Stimulated activated memory B cell treated with anti-CD40 and anti-IgM and Interleukin-4, amounts not matched to agents 10 μg/mL and 1 μg/mL and 100 μg/mL, for 72 hours (primary cell): ENCODE measurements at regions not wholly inside any gene's neighbourhood (a gene's known extent, or its start where the extent isn't known, plus 50 kb on each side); places are given as distances from the start of the nearest gene placed in this dataset.
"Not testable (repeated sequence)": the region's sequence is repeated elsewhere in the genome, so short reads cannot be mapped to it uniquely, and the experiment has no call there.

Source experiments
- ATAC-seq: fragments of 150-1000 bp; cut with Tn5 transposase; 2 replicates; pipeline ENCODE4 v1.10.0; 2021
- H3K27ac Mint-ChIP-seq: one replicate; pipeline ENCODE4 v1.8.0; 2022; ENCODE audit warnings: mild to moderate bottlenecking, mixed read lengths
- H3K27me3 Mint-ChIP-seq: one replicate; pipeline ENCODE4 v1.8.0; 2022; ENCODE audit warnings: mixed read lengths
- H3K36me3 Mint-ChIP-seq: one replicate; pipeline ENCODE4 v1.8.0; 2022; ENCODE audit warnings: mixed read lengths
- H3K4me1 Mint-ChIP-seq: one replicate; pipeline ENCODE4 v1.8.0; 2022; ENCODE audit warnings: mixed read lengths
- H3K4me3 Mint-ChIP-seq: one replicate; pipeline ENCODE4 v1.8.0; 2022; ENCODE audit warnings: mild to moderate bottlenecking, moderate library complexity, mixed read lengths
- H3K9me3 Mint-ChIP-seq: one replicate; pipeline ENCODE4 v1.8.0; 2022; ENCODE audit warnings: mixed read lengths

DNA sequence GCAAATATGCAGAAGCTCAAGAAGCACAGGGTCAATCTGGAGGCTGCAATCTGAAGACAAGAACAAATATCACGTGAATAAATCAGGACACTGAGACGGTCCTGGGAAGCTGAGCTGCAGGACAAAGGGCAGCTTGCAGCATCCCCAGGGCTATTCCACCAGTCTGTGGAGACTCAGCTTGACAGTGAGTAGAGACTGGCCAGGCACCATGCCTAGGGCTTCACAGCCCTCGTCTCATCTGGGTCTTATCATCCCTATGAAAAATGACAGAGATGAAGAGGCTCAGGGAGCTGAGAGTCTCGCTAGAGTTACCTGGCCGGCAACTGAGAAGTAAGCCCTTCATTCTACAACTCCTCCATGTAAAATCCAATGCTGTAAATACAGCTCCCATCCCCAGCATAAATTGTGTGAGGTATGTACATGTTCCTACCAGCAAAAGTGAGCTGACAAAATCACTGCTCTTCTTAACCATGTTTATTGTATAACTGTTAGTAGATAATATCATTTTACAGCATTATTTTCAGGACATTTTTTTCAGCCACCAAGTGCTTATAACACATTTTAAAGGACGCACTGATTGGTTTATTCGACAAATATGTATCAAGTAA lies 186.6 kb upstream of the IGFBP3 start:
- peak; percentile 34 for ATAC-seq
- Mint-ChIP-seq H3K27ac (no peak overlapping the region), H3K4me1 (no peaks in the 10 kb centered on the region), H3K27me3 (no peaks in the 10 kb centered on the region), H3K4me3 (no peak overlapping the region), H3K36me3 (no peaks in the 10 kb centered on the region), H3K9me3 (no peaks in the 10 kb centered on the region)

DNA sequence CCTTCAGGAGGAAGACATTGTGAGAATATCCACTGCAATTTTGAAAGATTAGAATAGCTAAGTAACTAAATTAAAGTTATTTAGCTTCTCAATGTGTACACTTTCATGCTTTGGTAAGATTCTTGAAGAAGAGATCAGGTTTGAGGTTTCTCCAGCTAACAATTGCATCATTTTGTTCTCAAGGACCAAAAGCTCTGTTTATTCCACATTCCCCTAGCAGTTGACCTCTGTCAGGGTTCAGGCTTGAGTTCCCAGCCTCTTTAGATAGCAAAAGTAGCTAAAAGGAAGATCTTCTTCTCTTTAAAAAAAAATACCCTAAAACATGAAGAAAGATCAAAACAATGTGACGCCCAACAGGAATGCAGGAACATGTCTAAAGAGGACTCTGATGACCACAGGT lies 179.4 kb upstream of the IGFBP3 start:
- H3K27me3 Mint-ChIP-seq = no peaks in the 10 kb centered on the region
- H3K4me1 Mint-ChIP-seq = no peaks in the 10 kb centered on the region
- ATAC-seq = no peak
- no peaks in the 10 kb centered on the region for H3K9me3 Mint-ChIP-seq
- no peaks in the 10 kb centered on the region for H3K36me3 Mint-ChIP-seq
- H3K4me3 Mint-ChIP-seq = no peak overlapping the region
- H3K27ac Mint-ChIP-seq = no peak overlapping the region

DNA sequence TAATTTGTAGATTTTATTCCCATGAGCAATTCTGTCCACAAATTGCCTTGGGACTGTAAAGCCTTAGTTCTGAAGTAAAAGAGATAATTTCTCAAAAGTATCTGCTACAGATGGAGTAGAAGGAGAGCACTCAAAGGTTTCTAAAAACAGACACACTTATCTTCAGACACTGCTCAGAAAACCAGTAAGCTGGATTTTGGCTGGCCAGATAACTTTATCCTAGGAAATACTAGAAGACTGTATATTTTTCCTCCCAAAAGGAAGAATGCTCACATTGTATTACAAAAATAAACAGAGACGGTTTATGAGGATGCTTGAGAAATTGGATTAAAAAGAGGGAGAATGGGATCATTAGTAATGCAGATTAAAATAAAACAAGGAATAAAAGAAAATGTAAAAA lies 178.0 kb upstream of the IGFBP3 start:
- no peak overlapping the region for H3K27ac Mint-ChIP-seq
- H3K27me3 Mint-ChIP-seq = no peaks in the 10 kb centered on the region
- H3K9me3 Mint-ChIP-seq = no peaks in the 10 kb centered on the region
- no peaks in the 10 kb centered on the region for H3K4me1 Mint-ChIP-seq
- no peak for ATAC-seq
- H3K4me3 Mint-ChIP-seq = no peak overlapping the region
- no peaks in the 10 kb centered on the region for H3K36me3 Mint-ChIP-seq

DNA sequence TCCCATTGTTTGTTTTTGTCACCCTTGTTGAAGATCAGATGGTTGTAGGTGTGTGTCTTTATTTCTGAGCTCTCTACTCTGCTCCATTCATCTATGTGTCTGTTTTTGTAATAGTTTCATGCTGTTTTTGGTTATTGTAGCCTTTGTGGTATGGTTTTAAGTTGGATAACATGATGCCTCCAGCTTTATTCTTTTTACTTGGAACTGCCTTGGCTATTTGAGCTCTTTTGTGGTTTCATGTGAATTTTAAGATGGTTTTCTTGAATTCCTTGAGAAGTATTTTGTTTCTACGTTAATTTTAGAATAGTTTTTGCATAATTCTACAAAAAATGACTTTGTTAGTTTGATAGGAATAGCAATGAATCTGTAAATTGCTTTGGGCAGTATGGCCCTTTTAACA lies 170.0 kb upstream of the IGFBP3 start:
- Mint-ChIP-seq H3K4me1 (no peaks in the 10 kb centered on the region), H3K9me3 (peaks cover 26% of the 10 kb centered on the region), H3K27ac (no peak overlapping the region), H3K27me3 (no peaks in the 10 kb centered on the region), H3K4me3 (no peak overlapping the region), H3K36me3 (no peaks in the 10 kb centered on the region)
- ATAC-seq = no peak

DNA sequence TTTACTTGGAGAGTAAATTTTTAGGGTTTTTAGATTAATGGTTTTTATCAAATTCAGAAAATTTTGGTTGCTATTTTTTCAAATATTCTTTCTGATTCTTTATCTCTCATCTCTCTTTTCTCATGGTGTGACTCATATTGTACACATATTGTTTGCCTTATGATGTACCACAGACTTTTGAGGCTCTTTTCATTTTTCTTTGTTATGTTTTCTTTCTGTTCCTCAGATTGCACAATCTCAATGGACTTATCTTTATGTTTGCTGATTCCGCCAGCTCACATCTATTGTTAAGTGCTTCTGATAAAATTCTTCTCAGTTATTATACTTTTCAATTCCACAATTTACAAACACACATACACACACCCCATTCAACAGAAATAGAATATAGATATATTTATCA lies 168.2 kb upstream of the IGFBP3 start:
- H3K36me3 Mint-ChIP-seq = no peaks in the 10 kb centered on the region
- H3K27ac Mint-ChIP-seq = no peak overlapping the region
- ATAC-seq = no peak
- H3K4me1 Mint-ChIP-seq = no peaks in the 10 kb centered on the region
- no peaks in the 10 kb centered on the region for H3K27me3 Mint-ChIP-seq
- peaks cover 26% of the 10 kb centered on the region for H3K9me3 Mint-ChIP-seq
- no peak overlapping the region for H3K4me3 Mint-ChIP-seq

DNA sequence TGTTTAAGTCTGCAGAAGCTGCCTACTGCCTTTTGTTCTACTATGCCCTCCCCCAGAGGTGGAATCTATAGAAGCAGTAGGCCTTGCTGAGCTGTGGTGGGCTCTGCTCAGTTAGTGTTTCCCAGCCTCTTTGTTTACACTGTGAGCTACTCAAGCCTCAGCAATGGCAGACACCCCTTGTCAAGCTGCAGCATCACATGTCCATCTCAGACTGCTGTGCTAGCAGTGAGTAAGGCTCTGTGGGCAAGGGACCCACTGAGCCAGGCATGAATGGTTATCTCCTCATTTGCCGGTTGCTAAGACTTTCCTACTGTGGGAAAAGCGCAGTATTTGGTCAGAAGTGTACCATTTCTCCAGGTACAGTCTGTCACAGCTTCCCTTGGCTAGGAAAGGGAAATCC lies 167.4 kb upstream of the IGFBP3 start:
- H3K9me3 Mint-ChIP-seq = peaks cover 26% of the 10 kb centered on the region
- ATAC-seq, H3K4me3 Mint-ChIP-seq, H3K27ac Mint-ChIP-seq, H3K27me3 Mint-ChIP-seq, H3K36me3 Mint-ChIP-seq, H3K4me1 Mint-ChIP-seq: not testable (repeated sequence)

DNA sequence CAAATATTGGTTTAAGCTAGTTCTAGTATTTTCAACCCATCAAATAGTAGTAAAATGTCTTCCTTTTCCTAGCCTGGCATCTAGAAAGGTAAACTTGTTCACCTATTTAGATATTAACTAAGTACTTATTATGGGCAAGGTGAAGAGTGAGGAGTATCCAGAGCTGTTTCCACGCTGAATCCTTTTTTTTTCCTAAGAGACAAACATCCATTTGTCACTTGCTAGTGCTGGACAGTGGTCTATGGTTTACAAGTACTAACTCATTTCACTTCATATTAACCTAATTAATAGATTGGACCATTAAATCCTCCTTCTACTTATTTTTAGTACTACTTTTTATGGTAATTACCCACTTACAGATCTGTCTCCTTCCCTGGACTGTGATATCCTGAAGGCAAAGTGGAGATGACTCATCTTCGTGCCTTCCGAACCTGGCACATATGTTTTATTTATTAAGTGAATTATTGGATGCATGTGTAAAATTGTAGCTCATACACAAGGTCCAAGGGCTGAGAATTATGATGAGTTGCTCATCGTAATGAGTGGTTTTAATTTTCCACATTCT lies 159.6 kb upstream of the IGFBP3 start:
- Mint-ChIP-seq H3K9me3 (peaks cover 8% of the 10 kb centered on the region), H3K36me3 (no peaks in the 10 kb centered on the region), H3K4me1 (no peaks in the 10 kb centered on the region), H3K27me3 (no peaks in the 10 kb centered on the region), H3K4me3 (no peak overlapping the region), H3K27ac (no peak overlapping the region)
- no peak for ATAC-seq

DNA sequence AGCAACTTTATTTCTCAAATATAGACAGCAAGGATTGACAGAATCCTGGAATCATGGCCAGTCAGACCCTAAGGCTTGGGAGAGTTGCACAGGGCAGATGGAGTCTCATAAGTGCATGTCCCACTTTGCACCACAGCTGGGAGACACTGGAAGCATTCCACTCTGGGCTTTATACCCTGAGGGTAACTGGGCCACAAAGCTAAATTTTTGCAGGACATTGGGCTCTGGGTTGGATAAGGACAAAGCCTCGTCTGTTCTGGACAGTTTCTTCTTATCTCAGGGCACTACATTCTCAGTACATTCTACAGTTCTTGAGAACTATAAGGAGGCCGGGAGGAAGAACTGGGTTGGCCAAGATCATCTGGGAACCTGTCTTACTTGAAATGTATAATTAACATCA lies 158.3 kb upstream of the IGFBP3 start:
- Mint-ChIP-seq H3K27ac (no peak overlapping the region), H3K4me1 (no peaks in the 10 kb centered on the region), H3K36me3 (no peaks in the 10 kb centered on the region), H3K9me3 (peaks cover 8% of the 10 kb centered on the region), H3K4me3 (no peak overlapping the region), H3K27me3 (no peaks in the 10 kb centered on the region)
- no peak for ATAC-seq

DNA sequence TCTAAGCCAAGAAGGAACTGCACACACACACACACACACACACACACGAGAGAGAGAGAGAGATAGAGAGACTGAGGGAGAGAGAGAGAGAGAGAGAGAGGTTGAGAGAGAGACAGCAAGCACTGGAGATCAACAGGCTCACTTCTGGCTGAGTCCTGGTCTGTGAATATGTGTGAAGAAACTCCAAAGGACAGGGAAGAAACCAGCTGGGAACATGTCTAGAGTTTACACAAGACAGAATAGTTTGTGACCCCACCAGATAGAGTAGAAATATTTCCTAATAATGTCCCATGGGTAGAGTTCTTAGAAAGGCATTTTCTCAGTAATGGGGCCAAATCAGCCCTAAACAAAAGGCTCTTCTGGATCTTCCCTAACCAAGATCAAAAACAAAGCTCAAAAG lies 155.5 kb upstream of the IGFBP3 start:
- Mint-ChIP-seq H3K4me1 (no peaks in the 10 kb centered on the region), H3K27me3 (no peaks in the 10 kb centered on the region), H3K36me3 (no peaks in the 10 kb centered on the region), H3K4me3 (no peak overlapping the region), H3K9me3 (peaks cover 3% of the 10 kb centered on the region), H3K27ac (no peak overlapping the region)
- ATAC-seq = no peak

DNA sequence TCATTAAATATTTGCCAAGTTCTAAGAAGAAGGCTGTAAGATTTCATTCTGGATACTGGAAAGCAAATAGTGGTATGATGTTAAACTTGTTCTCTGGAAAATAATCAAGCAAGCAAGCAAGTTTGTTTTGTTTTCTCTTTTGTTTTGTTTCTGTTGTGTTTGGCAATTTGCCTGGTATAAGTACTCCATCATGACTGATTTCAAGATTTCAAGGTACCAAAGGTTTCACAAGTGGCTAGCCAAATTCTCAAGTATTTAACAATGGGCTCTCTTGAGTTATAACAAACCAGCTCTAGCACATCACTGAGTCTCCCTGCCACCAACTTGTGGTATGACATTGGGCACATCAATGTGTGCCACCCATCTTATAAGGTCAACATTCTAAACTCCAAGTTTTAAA lies 151.7 kb upstream of the IGFBP3 start:
- Mint-ChIP-seq H3K27ac (no peak overlapping the region), H3K4me3 (no peak overlapping the region), H3K9me3 (no peaks in the 10 kb centered on the region), H3K36me3 (no peaks in the 10 kb centered on the region), H3K4me1 (no peaks in the 10 kb centered on the region), H3K27me3 (no peaks in the 10 kb centered on the region)
- no peak for ATAC-seq

DNA sequence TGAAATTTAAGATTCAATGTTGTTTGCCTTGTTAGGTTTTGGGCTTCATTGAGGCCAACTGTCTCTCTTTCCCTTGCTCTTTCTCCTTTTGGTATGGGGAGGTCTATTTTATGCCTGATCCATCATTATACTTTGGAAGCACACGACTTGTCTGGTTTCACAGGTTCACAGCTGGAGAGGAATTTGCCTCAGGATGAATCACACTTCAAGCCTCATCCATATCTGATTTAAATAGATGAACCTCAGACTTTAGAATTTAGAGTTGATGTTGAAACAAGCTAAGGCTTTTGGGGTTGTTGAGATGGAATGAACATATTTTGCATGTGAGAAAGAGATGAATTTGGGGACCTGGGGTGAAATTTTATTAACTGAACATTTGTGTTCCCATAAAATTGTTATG lies 150.5 kb upstream of the IGFBP3 start:
- ATAC-seq = no peak
- Mint-ChIP-seq H3K27ac (no peak overlapping the region), H3K4me3 (no peak overlapping the region), H3K9me3 (peaks cover 3% of the 10 kb centered on the region), H3K27me3 (no peaks in the 10 kb centered on the region), H3K4me1 (no peaks in the 10 kb centered on the region), H3K36me3 (no peaks in the 10 kb centered on the region)

DNA sequence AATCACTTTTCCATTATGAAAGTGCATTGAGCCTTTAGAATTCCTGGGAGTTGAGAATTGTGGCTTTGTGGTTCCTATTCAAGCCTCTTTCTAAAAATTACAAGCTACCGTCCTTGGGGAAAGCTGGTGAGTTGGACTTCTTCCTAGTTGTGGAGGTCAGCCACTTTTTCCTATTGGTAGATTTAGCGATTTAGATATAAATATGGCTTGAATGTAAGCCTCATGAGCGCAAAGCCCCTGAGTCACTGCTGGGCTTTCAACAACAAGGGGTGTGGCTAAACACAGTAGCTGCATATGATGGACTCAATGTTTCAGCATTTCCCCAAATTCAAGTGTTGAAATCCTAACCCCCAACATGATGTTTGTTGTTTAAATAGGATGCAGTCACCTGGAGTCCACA lies 150.0 kb upstream of the IGFBP3 start:
- Mint-ChIP-seq H3K27ac (no peak overlapping the region), H3K4me3 (no peak overlapping the region), H3K4me1 (no peaks in the 10 kb centered on the region), H3K27me3 (no peaks in the 10 kb centered on the region), H3K9me3 (peaks cover 3% of the 10 kb centered on the region), H3K36me3 (no peaks in the 10 kb centered on the region)
- ATAC-seq = no peak

DNA sequence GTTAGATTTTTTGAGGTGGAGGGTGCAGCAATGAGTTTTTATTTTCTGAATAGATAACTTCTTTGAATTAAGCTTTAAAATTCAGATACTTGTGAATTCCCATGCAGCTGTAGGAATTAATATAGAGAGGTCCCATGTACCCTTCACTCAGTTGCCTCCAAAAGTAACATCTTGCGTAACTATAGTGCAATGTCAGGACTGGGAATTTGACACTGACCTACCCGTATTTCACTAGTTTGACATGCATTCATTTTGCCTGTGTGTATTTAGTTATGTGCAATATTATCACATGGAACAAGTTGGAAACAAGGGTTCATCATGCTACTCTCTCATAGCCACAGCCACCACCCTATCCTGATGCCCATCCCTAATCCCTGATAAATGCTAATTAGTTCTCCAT lies 147.1 kb upstream of the IGFBP3 start:
- ATAC-seq = no peak
- Mint-ChIP-seq H3K36me3 (no peaks in the 10 kb centered on the region), H3K27ac (no peak overlapping the region), H3K4me1 (no peaks in the 10 kb centered on the region), H3K4me3 (no peak overlapping the region), H3K9me3 (peaks cover 3% of the 10 kb centered on the region), H3K27me3 (no peaks in the 10 kb centered on the region)

DNA sequence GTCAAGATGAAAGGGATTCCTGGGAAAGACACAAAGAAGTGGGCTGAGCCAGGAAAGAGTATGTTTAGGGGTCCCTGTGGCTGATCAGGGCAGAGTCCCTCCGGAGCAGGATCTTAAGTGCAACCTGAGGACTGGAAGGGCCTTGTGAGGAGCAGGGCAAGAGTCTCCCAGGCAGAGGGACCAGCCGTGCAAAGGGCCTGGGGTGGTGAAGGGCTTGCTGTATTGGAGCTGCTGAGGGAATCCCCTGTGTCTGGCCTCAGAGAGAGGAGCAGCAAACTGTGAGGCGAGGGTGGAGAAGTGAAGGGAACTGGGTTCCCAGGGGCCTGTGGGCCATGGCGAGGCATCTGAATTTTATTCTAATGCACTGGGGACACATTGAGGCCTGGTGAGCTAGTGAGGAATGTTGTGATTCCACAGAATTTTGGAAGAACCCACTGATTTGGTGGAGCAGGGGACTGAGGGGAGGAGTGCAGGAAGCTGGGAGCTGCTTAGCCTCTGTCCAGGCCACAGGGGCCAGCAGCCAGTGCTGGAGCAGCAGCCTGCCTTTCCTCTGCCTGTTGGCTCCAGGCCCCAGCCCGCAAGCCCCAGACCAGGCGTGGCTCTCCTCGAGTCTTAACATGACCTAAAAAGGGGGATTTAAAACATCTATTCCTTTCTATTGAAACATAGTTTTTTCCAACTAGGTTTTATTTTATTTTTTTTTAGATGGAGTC lies 138.4 kb upstream of the IGFBP3 start:
- no peaks in the 10 kb centered on the region for H3K4me1 Mint-ChIP-seq
- peaks cover 3% of the 10 kb centered on the region for H3K9me3 Mint-ChIP-seq
- no peak for ATAC-seq
- H3K36me3 Mint-ChIP-seq = no peaks in the 10 kb centered on the region
- H3K27me3 Mint-ChIP-seq = no peaks in the 10 kb centered on the region
- H3K27ac Mint-ChIP-seq = no peak overlapping the region
- no peak overlapping the region for H3K4me3 Mint-ChIP-seq

DNA sequence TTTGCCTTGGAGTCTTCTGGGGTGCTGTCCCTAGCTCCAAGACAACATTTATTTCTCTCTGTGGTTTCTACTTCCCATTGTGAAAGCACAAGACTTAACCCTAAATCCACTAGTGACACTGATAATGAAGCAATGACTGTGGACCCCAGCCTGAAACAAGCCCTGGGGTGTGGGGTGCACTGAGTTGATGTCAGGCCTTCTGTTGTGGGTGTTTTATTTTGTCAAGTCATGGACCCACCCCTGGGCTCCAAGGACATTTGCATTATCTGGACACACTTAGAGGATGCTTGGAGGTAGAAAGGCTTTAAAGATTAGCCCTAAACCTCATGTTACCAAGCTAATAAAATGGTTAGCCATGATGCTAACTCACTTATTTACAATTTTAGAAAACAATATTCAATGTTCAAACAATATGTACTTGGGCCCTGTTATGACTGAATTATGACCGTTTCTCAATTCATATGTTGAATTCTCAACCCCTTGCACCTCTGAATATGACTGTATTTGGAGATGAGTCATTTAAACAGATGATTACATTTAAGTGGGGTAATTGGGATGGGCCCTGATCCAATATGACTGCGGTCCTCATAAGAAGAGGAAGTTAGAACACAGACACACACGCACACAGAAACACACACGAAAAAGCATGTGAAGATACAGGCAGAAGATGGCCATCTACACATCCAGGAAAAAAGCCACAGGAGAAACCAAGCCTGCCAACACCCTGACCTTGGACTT lies 137.2 kb upstream of the IGFBP3 start:
- Mint-ChIP-seq H3K9me3 (peaks cover 6% of the 10 kb centered on the region), H3K27ac (no peak overlapping the region)
- peak; percentile 37 for ATAC-seq

DNA sequence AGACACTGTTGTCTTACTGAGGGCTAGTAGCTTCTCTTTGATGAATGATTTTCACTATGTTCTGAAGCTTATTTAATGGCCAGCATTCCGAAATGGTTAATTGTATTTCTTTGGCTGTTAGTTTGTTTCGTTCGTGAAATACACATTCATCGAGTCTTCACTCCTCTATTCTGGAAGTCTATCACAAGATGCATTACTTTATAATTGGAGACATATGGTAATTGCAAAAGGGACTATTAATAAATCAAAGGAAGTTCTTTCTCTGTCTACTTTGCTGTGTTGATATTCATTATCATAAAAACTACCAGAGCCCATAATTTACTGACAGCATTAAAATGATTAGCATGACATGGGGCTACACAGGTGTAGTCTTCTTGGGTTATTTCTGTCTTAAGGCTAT lies 133.8 kb upstream of the IGFBP3 start:
- ATAC-seq = no peak
- peaks cover 6% of the 10 kb centered on the region for H3K9me3 Mint-ChIP-seq

More for the DNA sequence above, 137.2 kb upstream of the IGFBP3 start:
- H3K4me1 Mint-ChIP-seq = no peaks in the 10 kb centered on the region
- no peak overlapping the region for H3K4me3 Mint-ChIP-seq
- no peaks in the 10 kb centered on the region for H3K27me3 Mint-ChIP-seq
- H3K36me3 Mint-ChIP-seq = no peaks in the 10 kb centered on the region

More for the DNA sequence above, 133.8 kb upstream of the IGFBP3 start:
- Mint-ChIP-seq H3K27ac (no peak overlapping the region), H3K36me3 (no peaks in the 10 kb centered on the region), H3K4me3 (no peak overlapping the region), H3K27me3 (no peaks in the 10 kb centered on the region), H3K4me1 (no peaks in the 10 kb centered on the region)
